Activated T-helper 1 cell treated with anti-CD3 and anti-CD28 coated beads, Interleukin-12 subunit alpha, Interleukin-12 subunit beta, Interleukin-2, Interleukin-4 antibody, amounts not matched to agents 30 ng/mL and 10 ng/mL and 1 ng/mL, durations not matched to agents 14 hours and 24 hours and 36 hours (primary cell): ENCODE measurements at regions not wholly inside any gene's neighbourhood (a gene's known extent, or its start where the extent isn't known, plus 50 kb on each side); places are given as distances from the start of the nearest gene placed in this dataset.
"Not testable (repeated sequence)": the region's sequence is repeated elsewhere in the genome, so short reads cannot be mapped to it uniquely, and the experiment has no call there.

Experiments
- DNase-seq: peaks from one replicate; pipeline ENCODE4 v3.0.0; 2021; ENCODE audit warnings: low spot score
- H3K27ac Mint-ChIP-seq: one replicate; pipeline ENCODE4 v1.8.0; 2021; ENCODE audit warnings: mild to moderate bottlenecking, mixed read lengths
- H3K27me3 Mint-ChIP-seq: one replicate; pipeline ENCODE4 v1.8.0; 2022; ENCODE audit warnings: mild to moderate bottlenecking, moderate library complexity, mixed read lengths; ENCODE audit not compliant: insufficient read depth
- H3K36me3 Mint-ChIP-seq: one replicate; pipeline ENCODE4 v1.8.0; 2021; ENCODE audit warnings: low read depth, mixed read lengths
- H3K4me1 Mint-ChIP-seq: one replicate; pipeline ENCODE4 v1.8.0; 2021; ENCODE audit warnings: low read depth, mixed read lengths
- H3K4me3 Mint-ChIP-seq: one replicate; pipeline ENCODE4 v1.8.0; 2021; ENCODE audit warnings: mild to moderate bottlenecking, moderate library complexity, mixed read lengths
- H3K9me3 Mint-ChIP-seq: one replicate; pipeline ENCODE4 v1.8.0; 2021; ENCODE audit warnings: mixed read lengths
- intact Hi-C: fragments of 100-400 bp; cut with micrococcal nuclease; formaldehyde crosslinking; loops from one replicate; pipeline ENCODE4 v1.15.1; 2024

- Mint-ChIP-seq H3K27me3 (no peaks in the 10 kb centered on the region), H3K36me3 (no peaks in the 10 kb centered on the region)
- intact Hi-C loops, result no loop called here
Observed at GRCh38 chr5:86427158-86427557, 190.6 kb upstream of the COX7C start.

DNA sequence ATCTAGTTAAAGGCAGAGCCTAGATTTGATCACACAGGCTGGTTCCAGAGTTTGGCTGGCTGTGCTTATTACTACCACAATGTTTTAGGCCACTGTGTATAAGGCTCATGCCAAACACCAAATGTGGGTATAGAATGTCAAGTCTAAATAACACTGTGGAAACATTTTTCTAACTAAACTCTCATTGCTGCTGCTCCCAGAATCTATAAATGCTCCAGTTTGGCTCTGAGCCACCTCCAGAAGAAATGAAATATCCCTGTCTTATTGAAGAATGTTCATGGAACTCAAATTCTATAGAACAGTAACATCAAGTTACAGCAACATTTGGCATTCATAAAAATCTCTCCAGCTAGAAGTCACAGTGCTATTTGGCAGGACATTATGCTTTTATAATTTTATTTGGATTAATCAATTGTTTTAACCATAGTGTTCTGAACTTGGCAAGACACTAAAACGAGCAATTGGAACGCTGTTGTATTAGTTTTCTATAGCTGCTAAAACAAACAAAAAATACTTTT lies 178.1 kb upstream of the COX7C start:
- no peak for DNase-seq
- Mint-ChIP-seq H3K27ac (no peak overlapping the region), H3K4me1 (no peaks in the 10 kb centered on the region), H3K36me3 (no peaks in the 10 kb centered on the region), H3K27me3 (no peaks in the 10 kb centered on the region), H3K4me3 (no peak overlapping the region), H3K9me3 (no peaks in the 10 kb centered on the region)
- intact Hi-C loops, result no loop called here

More at GRCh38 chr5:86427158-86427557, 190.6 kb upstream of the COX7C start:
- DNase-seq, result no peak
- H3K9me3 Mint-ChIP-seq, result no peaks in the 10 kb centered on the region
- H3K4me1 Mint-ChIP-seq, result no peaks in the 10 kb centered on the region
- no peak overlapping the region for H3K4me3 Mint-ChIP-seq
- no peak overlapping the region for H3K27ac Mint-ChIP-seq

DNA sequence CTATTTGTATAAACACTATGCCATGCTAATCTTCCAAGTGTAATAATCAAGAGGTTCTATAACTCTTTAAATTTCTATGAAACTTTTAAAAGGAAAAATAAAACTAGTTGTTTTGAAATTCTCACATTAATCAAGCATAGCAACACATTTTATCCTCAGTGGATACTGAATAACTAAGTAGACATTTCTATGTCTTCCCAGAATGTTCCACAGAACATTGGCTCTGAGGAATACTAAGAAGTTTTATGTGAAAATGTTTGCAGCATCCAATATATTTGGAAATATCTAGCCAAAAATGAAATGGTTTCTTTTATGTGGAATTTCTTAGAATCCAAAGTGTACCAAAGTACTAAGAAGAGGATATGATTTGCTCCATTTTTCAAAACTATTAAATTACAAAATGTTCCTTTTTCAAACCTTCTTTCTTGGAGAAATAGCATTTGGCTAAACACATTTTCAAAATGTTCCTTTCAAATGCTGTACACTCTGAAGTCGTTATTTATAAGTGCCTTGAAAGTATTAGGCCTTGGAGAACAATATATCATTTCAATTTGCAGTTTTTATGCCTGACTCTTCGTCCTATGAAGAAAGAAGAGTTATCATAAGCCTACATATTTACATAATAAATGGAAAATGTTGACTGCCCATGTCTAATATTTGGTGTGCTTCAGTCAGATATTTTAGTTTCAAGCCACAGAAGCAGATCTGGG lies 175.6 kb upstream of the COX7C start:
- no peak overlapping the region for H3K4me3 Mint-ChIP-seq
- no peak overlapping the region for H3K27ac Mint-ChIP-seq
- H3K4me1 Mint-ChIP-seq, result no peaks in the 10 kb centered on the region
- H3K36me3 Mint-ChIP-seq, result no peaks in the 10 kb centered on the region
- DNase-seq, result no peak
- H3K9me3 Mint-ChIP-seq, result no peaks in the 10 kb centered on the region
- intact Hi-C loops, result no loop called here
- H3K27me3 Mint-ChIP-seq, result no peaks in the 10 kb centered on the region

- H3K36me3 Mint-ChIP-seq, result no peaks in the 10 kb centered on the region
- no peak overlapping the region for H3K4me3 Mint-ChIP-seq
- H3K27me3 Mint-ChIP-seq, result no peaks in the 10 kb centered on the region
- no peak for DNase-seq
- intact Hi-C loops, result no loop called here
- H3K4me1 Mint-ChIP-seq, result no peaks in the 10 kb centered on the region
- H3K27ac Mint-ChIP-seq, result no peak overlapping the region
- H3K9me3 Mint-ChIP-seq, result no peaks in the 10 kb centered on the region
Observed at GRCh38 chr5:86447362-86447761, 170.4 kb upstream of the COX7C start.

DNA sequence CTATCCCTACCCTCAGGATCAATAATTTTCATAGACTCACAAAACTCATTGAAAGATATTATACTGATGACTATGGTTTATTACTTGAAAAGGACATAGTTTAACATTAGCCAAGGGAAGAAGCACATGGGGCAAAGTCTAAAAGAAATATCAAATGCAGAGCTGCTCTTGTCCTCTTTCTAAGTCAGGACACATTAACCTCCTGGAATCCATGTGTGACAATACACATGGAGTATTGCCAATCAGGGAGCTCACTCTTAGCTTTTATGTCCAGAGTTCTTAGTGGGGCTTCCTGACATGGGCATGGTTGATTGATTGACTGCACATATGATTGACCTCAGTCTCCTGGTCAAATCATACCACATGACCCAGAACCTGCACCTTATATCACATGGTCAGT lies 165.5 kb upstream of the COX7C start:
- H3K36me3 Mint-ChIP-seq, result no peaks in the 10 kb centered on the region
- intact Hi-C loops, result no loop called here

GRCh38 chr5:86460519-86460918 lies 157.2 kb upstream of the COX7C start:
- Mint-ChIP-seq H3K27ac (no peak overlapping the region), H3K4me1 (no peaks in the 10 kb centered on the region), H3K9me3 (peaks cover 29% of the 10 kb centered on the region), H3K4me3 (no peak overlapping the region), H3K36me3 (no peaks in the 10 kb centered on the region), H3K27me3 (no peaks in the 10 kb centered on the region)
- no peak for DNase-seq
- intact Hi-C loops, result no loop called here

More for the DNA sequence above, 165.5 kb upstream of the COX7C start:
- H3K27me3 Mint-ChIP-seq, result no peaks in the 10 kb centered on the region
- no peaks in the 10 kb centered on the region for H3K4me1 Mint-ChIP-seq
- no peak for DNase-seq
- H3K27ac Mint-ChIP-seq, result no peak overlapping the region
- H3K4me3 Mint-ChIP-seq, result no peak overlapping the region
- H3K9me3 Mint-ChIP-seq, result no peaks in the 10 kb centered on the region

DNA sequence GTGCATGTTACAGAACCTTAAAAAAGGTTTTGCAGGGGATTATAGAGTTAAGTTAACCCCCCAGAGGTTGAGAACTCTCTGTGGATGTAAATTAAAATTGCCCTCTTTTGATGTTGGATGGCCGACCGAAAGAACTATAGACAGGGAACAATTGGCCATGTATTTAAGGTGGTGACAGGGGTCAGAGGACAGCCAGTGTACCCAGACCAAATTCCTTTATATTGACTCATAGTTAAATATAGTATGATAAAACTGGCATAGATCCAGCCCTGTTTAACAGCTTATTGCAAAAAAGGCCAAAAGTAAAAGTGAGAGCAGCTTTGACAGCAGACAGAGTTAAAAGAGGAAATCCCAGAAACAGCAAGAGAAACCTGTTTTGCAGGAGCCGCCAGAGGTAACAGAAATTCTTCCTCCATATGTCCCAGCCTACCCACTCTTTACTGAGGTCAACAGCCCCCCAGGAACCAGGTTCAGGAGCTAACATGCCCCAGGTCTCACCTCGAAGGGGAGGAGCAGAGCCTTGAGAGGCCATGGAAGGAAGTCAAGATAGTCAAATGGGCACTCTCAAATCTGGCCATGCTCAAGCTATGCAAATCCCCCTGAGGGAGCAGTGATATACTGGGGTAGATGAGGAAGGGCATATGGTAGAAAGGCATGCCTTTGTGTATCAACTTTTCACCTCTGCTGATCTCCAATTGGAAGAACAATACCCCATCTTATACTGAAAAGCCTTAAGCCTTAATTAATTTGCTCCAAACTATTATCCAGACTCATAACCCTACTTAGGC lies 156.4 kb upstream of the COX7C start:
- no peak overlapping the region for H3K4me3 Mint-ChIP-seq
- no peaks in the 10 kb centered on the region for H3K4me1 Mint-ChIP-seq
- H3K27me3 Mint-ChIP-seq, result no peaks in the 10 kb centered on the region
- no peak overlapping the region for H3K27ac Mint-ChIP-seq
- no peak for DNase-seq
- H3K36me3 Mint-ChIP-seq, result no peaks in the 10 kb centered on the region
- intact Hi-C loops, result no loop called here
- H3K9me3 Mint-ChIP-seq, result peaks cover 34% of the 10 kb centered on the region

DNA sequence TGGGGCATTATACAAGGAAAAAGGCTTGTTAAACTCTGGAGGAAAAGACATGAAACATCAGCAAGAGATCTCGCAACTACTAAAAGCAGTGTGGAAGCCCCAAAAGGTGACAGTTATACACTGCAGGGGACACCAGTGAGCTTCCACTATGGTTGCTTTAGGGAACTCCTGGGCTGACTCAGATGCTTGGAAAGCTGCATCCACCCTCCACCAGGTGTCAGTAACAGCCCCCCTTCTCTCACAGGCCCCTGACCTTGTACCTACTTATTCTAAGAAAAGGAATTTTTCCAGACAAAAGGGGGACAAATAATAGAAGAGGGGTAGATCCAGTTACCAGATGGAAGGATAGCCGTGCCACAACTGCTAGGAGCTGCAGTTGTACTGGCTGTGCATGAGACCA lies 154.4 kb upstream of the COX7C start:
- intact Hi-C loops, result no loop called here
- Mint-ChIP-seq H3K27me3 (no peaks in the 10 kb centered on the region), H3K27ac (no peak overlapping the region), H3K9me3 (peaks cover 34% of the 10 kb centered on the region), H3K36me3 (no peaks in the 10 kb centered on the region), H3K4me3 (no peak overlapping the region), H3K4me1 (no peaks in the 10 kb centered on the region)
- DNase-seq, result no peak

DNA sequence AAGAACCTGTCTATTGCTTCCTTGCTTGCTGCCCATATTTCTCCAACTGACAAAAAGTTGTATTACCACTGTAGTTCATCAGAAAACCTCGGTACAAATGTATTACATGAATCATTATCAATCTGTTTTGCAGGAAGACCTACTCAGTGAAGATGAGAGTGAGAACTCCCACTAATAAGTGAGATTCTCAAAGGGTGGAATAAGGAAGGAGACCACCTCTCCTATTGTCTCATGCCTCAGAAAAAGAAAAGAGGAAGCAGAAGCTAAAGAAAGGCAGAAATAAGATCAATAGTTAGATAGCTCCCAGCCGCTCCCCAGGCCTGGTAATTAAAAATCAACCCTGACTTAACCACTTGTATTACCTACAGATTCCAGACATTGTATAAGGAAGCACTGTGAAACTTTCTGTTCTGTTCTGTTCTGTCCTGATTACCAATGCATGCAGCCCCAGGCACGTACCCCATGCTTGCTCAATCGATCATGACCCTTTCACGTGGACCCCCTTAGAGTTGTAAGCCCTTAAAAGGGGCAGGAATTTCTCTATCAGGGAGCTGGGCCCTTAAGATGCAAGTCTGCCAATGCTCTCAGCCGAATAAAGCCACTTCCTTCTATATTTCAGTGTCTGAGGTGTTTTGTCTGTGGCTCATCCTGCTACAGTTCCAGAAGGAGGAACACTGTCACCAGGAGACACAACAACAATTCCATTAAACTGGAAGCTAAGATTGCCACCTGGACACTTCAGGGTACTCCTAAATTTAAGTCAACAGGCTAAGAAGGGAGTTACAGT lies 152.5 kb upstream of the COX7C start:
- H3K27me3 Mint-ChIP-seq, result no peaks in the 10 kb centered on the region
- no peak overlapping the region for H3K4me3 Mint-ChIP-seq
- intact Hi-C loops, result no loop called here
- no peak for DNase-seq
- no peaks in the 10 kb centered on the region for H3K4me1 Mint-ChIP-seq
- no peaks in the 10 kb centered on the region for H3K36me3 Mint-ChIP-seq
- peaks cover 27% of the 10 kb centered on the region for H3K9me3 Mint-ChIP-seq
- H3K27ac Mint-ChIP-seq, result no peak overlapping the region

- DNase-seq, H3K27me3 Mint-ChIP-seq, H3K4me1 Mint-ChIP-seq, H3K27ac Mint-ChIP-seq, H3K36me3 Mint-ChIP-seq, intact Hi-C loops, H3K4me3 Mint-ChIP-seq: not testable (repeated sequence)
- peaks cover 22% of the 10 kb centered on the region for H3K9me3 Mint-ChIP-seq
Observed at GRCh38 chr5:86466721-86467120, 151.0 kb upstream of the COX7C start.

GRCh38 chr5:86482008-86482407 lies 135.7 kb upstream of the COX7C start:
- Mint-ChIP-seq H3K27ac (no peak overlapping the region), H3K9me3 (peaks cover 3% of the 10 kb centered on the region), H3K4me1 (no peaks in the 10 kb centered on the region), H3K4me3 (no peak overlapping the region), H3K27me3 (peaks cover 1% of the 10 kb centered on the region), H3K36me3 (no peaks in the 10 kb centered on the region)
- intact Hi-C loops, result no loop called here
- no peak for DNase-seq

GRCh38 chr5:86493777-86494176 lies 124.0 kb upstream of the COX7C start:
- Mint-ChIP-seq H3K4me1 (no peaks in the 10 kb centered on the region), H3K27me3 (no peaks in the 10 kb centered on the region), H3K27ac (no peak overlapping the region), H3K9me3 (no peaks in the 10 kb centered on the region), H3K36me3 (no peaks in the 10 kb centered on the region), H3K4me3 (no peak overlapping the region)
- DNase-seq, result no peak
- intact Hi-C loops, result no loop called here

- no peaks in the 10 kb centered on the region for H3K9me3 Mint-ChIP-seq
- intact Hi-C loops, result no loop called here
- H3K4me3 Mint-ChIP-seq, result no peak overlapping the region
- H3K27me3 Mint-ChIP-seq, result no peaks in the 10 kb centered on the region
- no peak overlapping the region for H3K27ac Mint-ChIP-seq
- no peaks in the 10 kb centered on the region for H3K36me3 Mint-ChIP-seq
- no peaks in the 10 kb centered on the region for H3K4me1 Mint-ChIP-seq
- no peak for DNase-seq
Observed at GRCh38 chr5:86500947-86501346, 116.8 kb upstream of the COX7C start.
